ENCODE measurements at regions not wholly inside any gene's neighbourhood (a gene's known extent, or its start where the extent isn't known, plus 50 kb on each side); places are given as distances from the start of the nearest gene placed in this dataset.

DNA sequence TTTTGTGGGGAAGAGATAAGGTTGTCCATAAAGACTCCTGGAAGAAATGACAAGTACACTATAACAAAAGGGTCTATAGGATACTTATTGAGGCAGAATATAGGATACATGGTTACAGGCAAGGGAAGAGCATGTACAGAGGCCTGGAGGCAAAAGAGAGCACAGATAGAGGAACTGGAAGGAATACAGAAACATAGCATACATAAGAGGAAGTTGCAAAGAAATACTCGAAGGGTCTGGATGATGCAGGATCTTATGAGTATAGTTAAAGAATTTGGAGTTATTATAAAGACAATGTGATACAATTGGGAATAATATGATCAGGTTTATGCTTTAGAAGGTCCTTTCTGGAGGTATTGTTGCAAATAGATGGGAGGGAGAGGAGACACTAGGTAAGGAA, 592.7 kb upstream of the POU3F2 start:
- H3K9ac ChIP-seq (ENCODE audit: low read length): no peak overlapping the region
- H3K27me3 ChIP-seq (replicated peaks in 1 of 4; ENCODE audit: control extremely low read depth in 1 of 4, control insufficient read depth in 3 of 4, insufficient read depth in 4 of 4, low read length in 3 of 4): no peaks in the 10 kb centered on the region
- 38% methylated on average over 1 of the region's 1 CpG for WGBS (ENCODE audit: insufficient coverage)
- POLR2A ChIA-PET: no interaction called here
- H4K20me1 ChIP-seq (ENCODE audit: control insufficient read depth, insufficient read depth, low read length, poor library complexity, severe bottlenecking): no peaks in the 10 kb centered on the region
- CTCF ChIA-PET: no interaction called here
- H3K27me3 Mint-ChIP-seq: no peaks in the 10 kb centered on the region
- intact Hi-C loops (cut with micrococcal nuclease): no loop called here
- no peaks in the 10 kb centered on the region for H3K4me1 Mint-ChIP-seq
- ATAC-seq (ENCODE audit: low read depth) (no peak), DNase-seq (no peak)
- H3K9me3 ChIP-seq (ENCODE audit: control extremely low read depth in 1 of 3, control insufficient read depth in 2 of 3, insufficient read depth in 1 of 3, low read length in 2 of 3): no peaks in the 10 kb centered on the region
- H3K27ac ChIP-seq (ENCODE audit: low read length in 2 of 2): no peak overlapping the region
- no peak overlapping the region for H3K4me2 ChIP-seq (replicated peaks; ENCODE audit: low read depth, low read length, poor library complexity, severe bottlenecking)
- H3K27ac Mint-ChIP-seq: no peak overlapping the region
- no peak overlapping the region for H3K4me3 Mint-ChIP-seq
- H3K9me3 Mint-ChIP-seq (ENCODE audit: insufficient read depth): peaks cover 2% of the 10 kb centered on the region
- H3K79me2 ChIP-seq (ENCODE audit: control insufficient read depth, insufficient read depth, low read length): no peaks in the 10 kb centered on the region
- H3K4me3 ChIP-seq (ENCODE audit: control extremely low read depth in 1 of 5, extremely low read depth in 1 of 5, insufficient read depth in 1 of 5, low read depth in 2 of 5, low read length in 4 of 5): no peak overlapping the region
- H3K36me3 ChIP-seq (replicated peaks in 1 of 2; ENCODE audit: control extremely low read depth in 1 of 2, control insufficient read depth in 1 of 2, extremely low read depth in 1 of 2, insufficient read depth in 2 of 2, low read length in 1 of 2): no peaks in the 10 kb centered on the region
- no peak for TF ChIP-seq EZH2 (IDR thresholded peaks at IDR 0.05; ENCODE audit: borderline replicate concordance, insufficient read depth, low read depth, low read length, poor library complexity, severe bottlenecking)
- TF ChIP-seq, protein P1, sequence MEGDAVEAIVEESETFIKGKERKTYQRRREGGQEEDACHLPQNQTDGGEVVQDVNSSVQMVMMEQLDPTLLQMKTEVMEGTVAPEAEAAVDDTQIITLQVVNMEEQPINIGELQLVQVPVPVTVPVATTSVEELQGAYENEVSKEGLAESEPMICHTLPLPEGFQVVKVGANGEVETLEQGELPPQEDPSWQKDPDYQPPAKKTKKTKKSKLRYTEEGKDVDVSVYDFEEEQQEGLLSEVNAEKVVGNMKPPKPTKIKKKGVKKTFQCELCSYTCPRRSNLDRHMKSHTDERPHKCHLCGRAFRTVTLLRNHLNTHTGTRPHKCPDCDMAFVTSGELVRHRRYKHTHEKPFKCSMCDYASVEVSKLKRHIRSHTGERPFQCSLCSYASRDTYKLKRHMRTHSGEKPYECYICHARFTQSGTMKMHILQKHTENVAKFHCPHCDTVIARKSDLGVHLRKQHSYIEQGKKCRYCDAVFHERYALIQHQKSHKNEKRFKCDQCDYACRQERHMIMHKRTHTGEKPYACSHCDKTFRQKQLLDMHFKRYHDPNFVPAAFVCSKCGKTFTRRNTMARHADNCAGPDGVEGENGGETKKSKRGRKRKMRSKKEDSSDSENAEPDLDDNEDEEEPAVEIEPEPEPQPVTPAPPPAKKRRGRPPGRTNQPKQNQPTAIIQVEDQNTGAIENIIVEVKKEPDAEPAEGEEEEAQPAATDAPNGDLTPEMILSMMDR (IDR thresholded peaks at IDR 0.05): no peak
- H3K4me1 ChIP-seq (ENCODE audit: control insufficient read depth in 2 of 2, insufficient read depth in 2 of 2, low read length in 2 of 2): no peaks in the 10 kb centered on the region
- H2AFZ ChIP-seq (ENCODE audit: insufficient read depth, low read depth, low read length, poor library complexity, severe bottlenecking): no peak overlapping the region

DNA sequence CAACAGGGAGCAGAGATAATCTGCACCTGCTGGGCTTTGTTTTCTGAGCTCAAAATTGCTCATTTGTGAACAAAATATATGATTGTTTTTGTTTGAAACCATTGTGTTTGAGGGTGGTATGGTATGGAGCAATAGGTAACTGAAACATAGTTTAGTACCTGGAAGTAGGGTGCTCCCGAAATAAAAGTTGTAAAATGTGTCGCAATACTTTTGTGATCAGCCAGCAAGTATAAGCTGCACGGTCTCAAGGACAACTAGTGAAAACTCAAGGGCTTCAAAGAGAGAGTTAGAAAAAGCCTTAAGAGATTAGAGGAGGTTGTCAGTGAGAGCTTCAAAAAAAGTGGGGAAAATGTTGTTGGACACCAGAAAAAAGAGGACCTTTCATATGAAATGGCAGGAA, 579.8 kb upstream of the POU3F2 start:
- Mint-ChIP-seq H3K4me3 (no peak overlapping the region), H3K27ac (no peak overlapping the region), H3K27me3 (no peaks in the 10 kb centered on the region), H3K9me3 (ENCODE audit: insufficient read depth) (no peaks in the 10 kb centered on the region), H3K4me1 (no peaks in the 10 kb centered on the region)
- no peak overlapping the region for H3K27ac ChIP-seq (ENCODE audit: low read length in 2 of 2)
- ChIA-PET CTCF (no interaction called here), POLR2A (no interaction called here)
- no peak overlapping the region for H3K9ac ChIP-seq (ENCODE audit: low read length)
- intact Hi-C loops (cut with micrococcal nuclease): no loop called here
- H3K79me2 ChIP-seq (ENCODE audit: control insufficient read depth, insufficient read depth, low read length): no peaks in the 10 kb centered on the region
- no peaks in the 10 kb centered on the region for H3K36me3 ChIP-seq (replicated peaks in 1 of 2; ENCODE audit: control extremely low read depth in 1 of 2, control insufficient read depth in 1 of 2, extremely low read depth in 1 of 2, insufficient read depth in 2 of 2, low read length in 1 of 2)
- no peak overlapping the region for H2AFZ ChIP-seq (ENCODE audit: insufficient read depth, low read depth, low read length, poor library complexity, severe bottlenecking)
- no peak overlapping the region for H3K4me2 ChIP-seq (replicated peaks; ENCODE audit: low read depth, low read length, poor library complexity, severe bottlenecking)
- H3K9me3 ChIP-seq (ENCODE audit: control extremely low read depth in 1 of 3, control insufficient read depth in 2 of 3, insufficient read depth in 1 of 3, low read length in 2 of 3): no peaks in the 10 kb centered on the region
- H4K20me1 ChIP-seq (ENCODE audit: control insufficient read depth, insufficient read depth, low read length, poor library complexity, severe bottlenecking): no peaks in the 10 kb centered on the region
- H3K4me1 ChIP-seq (ENCODE audit: control insufficient read depth in 2 of 2, insufficient read depth in 2 of 2, low read length in 2 of 2): no peaks in the 10 kb centered on the region
- H3K27me3 ChIP-seq (replicated peaks in 1 of 4; ENCODE audit: control extremely low read depth in 1 of 4, control insufficient read depth in 3 of 4, insufficient read depth in 4 of 4, low read length in 3 of 4): no peaks in the 10 kb centered on the region
- H3K4me3 ChIP-seq (ENCODE audit: control extremely low read depth in 1 of 5, extremely low read depth in 1 of 5, insufficient read depth in 1 of 5, low read depth in 2 of 5, low read length in 4 of 5): no peak overlapping the region
- DNase-seq (no peak), ATAC-seq (ENCODE audit: low read depth) (no peak)
- 97% methylated on average over 3 of the region's 3 CpGs for WGBS (ENCODE audit: insufficient coverage)
- TF ChIP-seq, protein P1 (IDR thresholded peaks at IDR 0.05): no peak
- TF ChIP-seq EZH2 (IDR thresholded peaks at IDR 0.05; ENCODE audit: borderline replicate concordance, insufficient read depth, low read depth, low read length, poor library complexity, severe bottlenecking): no peak

Measured in B cell (primary cell).